Epidermal melanocyte (primary cell): ENCODE measurements at regions not wholly inside any gene's neighbourhood (a gene's known extent, or its start where the extent isn't known, plus 50 kb on each side); places are given as distances from the start of the nearest gene placed in this dataset.

ENCODE experiments used
- DNase-seq: peaks from one replicate; pipeline ENCODE4 v3.0.0; 2011; ENCODE audit warnings: low spot score; ENCODE audit not compliant: insufficient read length

DNA sequence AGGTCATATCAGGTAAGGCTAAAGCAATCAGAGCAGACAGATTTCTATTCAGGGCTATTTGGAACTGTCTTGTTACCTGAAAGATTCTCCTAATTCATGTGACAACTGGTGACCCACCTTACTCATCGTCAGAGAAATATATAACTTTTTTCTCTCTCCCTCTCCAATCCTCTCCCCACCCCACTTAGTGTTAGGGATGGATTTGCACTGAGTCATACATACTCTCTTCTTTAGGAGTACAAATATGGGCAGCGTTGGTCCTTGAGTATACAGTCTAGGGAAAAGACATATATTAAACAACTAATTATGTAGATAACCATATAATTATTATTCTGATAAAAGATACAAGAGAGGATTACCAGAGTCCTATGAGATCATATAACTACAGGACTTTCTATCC lies 246.3 kb downstream of the HHIPL2 start:
- no peak for DNase-seq

GRCh38 chr1:222299524-222299923 lies 248.4 kb downstream of the HHIPL2 start:
- no peak for DNase-seq

DNA sequence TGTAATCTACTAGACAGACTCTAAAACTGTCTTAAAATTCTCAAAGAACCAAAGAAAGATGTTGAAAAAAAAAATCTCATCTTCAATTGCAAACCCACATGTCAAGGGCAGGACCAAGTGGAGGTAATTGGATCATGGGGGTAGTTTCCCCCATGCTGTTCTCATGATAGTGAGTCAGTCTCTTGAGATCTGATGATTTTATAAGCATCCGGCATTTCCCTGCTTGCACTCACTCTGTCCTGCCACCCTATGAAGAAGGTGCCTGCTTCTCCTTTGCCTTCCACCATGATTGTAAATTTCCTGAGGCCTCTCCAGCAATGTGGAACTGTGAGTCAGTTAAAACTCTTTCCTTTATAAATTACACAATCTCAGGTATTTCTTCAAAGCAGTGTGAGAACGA lies 257.0 kb downstream of the HHIPL2 start:
- no peak for DNase-seq

DNA sequence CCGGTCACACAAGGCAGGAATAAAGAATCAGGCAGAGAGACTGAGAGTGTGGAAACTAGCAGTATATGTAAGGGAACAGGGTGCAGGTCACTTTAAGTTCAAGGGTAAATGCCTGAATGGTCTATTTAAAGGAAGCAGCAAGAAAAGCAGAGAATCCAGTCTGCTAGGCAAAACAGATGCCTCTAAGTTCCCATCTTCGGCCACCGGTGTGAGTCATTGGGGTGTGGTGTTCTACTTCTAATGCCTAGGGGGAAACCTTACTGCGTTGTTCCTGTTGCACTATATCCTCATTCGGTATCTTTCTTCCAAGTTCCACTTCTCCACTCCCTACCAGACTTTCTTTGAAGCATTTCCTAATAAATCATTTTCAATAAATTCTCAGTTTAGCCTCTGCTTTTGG lies 259.9 kb downstream of the HHIPL2 start:
- DNase-seq, result no peak

DNA sequence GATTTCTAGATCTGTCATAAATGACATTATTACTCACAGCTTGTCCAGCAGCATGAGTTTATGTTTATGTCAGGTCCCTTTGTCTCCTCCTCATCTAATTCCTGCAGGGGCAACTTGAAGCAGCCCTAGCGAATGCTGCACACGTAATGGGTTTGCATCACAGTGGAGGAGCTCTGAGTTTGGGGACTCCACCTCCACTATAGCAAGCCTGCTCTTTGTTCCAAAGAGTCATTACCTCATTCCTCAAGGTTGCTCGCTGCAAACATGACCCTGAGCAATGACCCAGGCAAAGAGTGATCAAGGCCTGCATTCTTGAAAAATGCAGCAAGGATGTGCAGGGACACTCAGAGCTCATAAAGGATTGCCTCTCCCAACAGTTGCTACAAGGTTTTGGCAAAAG lies 261.9 kb downstream of the HHIPL2 start:
- no peak for DNase-seq

- DNase-seq, result no peak
Observed at GRCh38 chr1:222285526-222285925, 262.4 kb downstream of the HHIPL2 start.

- DNase-seq, result no peak
Observed at GRCh38 chr1:222284466-222284865, 263.4 kb downstream of the HHIPL2 start.

DNA sequence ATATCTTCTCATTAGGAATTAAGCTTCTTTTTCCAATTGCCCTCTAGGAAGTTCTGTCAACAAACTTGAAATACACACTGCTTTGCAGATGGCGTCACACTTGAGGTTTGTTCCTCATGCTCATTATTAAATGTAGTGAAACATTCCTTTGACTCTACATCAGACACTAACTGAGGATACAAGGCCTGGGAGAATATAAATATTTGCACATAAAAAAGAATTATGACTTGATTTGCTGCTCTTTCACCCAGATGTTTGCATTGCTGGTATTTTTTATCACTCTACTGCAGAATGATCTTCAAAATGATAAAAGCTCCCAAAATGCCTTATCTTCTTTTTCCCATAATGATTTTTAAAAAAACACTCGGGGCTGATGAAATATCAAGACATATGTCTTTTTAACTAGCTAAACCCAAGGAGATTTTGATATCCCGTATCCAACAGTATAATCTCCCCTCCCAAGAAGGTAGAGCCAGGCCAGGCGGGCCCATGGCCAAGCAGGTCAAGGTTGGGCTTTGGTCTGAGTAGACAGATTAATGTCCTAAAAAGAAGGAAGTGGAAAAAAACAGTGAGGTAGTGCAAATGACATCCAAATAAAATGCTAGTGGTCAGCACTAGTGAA lies 264.6 kb downstream of the HHIPL2 start:
- DNase-seq, result peak; percentile 58

DNA sequence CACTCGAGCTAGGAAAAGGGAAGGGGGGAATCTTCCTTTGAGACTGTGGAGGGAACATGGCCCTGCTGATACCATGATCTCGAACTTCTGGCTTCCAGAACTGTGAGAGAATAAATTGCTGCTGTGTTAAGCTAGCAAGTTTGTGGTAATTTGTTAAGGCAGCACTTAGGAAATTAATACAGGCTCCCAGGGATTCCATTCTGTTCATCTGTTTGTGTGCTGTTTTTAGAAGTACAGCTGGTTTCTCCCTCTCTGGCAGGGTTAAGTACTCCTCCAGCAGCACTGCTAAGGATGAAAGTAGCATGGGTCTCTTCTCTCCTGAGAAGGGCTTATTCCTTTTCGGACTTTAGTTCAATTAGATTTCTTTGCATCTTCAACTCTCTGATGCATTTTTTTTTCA lies 268.3 kb downstream of the HHIPL2 start:
- no peak for DNase-seq

- no peak for DNase-seq
Observed at GRCh38 chr1:222278501-222278900, 269.4 kb downstream of the HHIPL2 start.

GRCh38 chr1:222275729-222276465 lies 272.0 kb downstream of the HHIPL2 start:
- no peak for DNase-seq

- DNase-seq, result no peak
Observed at GRCh38 chr1:222275001-222275728, 272.7 kb downstream of the HHIPL2 start.

DNA sequence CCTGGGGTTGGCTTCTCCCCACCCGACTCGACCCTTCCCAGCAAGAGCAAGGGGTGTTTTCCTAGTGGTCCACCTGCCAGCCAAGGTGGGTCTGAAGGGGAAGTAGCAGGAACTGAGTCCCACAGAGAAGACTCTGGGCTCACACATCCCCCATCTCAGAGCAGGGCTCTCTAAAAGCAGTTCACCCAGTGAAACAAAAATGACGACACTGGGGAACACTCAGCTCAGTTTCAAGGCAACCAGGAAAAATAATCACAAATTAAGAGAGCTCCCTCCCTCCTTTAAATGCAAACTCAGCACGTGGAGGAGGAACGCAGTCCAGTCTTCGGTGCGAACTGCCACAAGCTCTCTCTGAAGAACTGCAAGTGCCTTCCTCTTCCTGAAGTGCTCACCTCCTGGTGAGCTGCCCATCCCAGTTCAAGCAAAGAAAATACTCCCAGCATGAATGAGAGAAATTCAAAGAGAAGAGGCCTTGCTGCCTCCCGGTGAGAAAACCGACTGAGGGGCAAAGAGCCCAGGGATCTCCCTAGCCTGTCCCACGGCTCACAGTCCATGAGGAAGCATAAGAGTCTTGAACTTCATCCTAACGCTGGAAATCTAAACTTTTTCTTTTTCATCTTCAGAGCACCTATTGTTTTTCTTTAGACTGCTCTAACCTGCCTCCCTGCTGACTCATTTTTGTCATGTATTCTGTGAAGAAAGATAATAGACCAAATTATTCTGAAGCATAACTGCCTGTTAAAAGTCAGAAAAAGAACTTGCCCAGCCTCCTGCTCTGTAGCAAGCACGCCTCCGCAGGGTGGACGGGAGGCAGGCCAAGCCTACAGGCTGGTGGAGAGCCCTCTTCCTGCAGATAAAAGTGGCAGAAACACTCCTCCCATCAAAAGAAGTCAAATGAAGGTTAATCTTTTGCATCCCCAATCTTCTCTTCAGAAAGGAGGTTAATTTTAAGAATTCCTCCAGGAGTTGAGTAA lies 281.4 kb downstream of the HHIPL2 start:
- no peak for DNase-seq

- no peak for DNase-seq
Observed at GRCh38 chr1:222263791-222264190, 284.1 kb downstream of the HHIPL2 start.

DNA sequence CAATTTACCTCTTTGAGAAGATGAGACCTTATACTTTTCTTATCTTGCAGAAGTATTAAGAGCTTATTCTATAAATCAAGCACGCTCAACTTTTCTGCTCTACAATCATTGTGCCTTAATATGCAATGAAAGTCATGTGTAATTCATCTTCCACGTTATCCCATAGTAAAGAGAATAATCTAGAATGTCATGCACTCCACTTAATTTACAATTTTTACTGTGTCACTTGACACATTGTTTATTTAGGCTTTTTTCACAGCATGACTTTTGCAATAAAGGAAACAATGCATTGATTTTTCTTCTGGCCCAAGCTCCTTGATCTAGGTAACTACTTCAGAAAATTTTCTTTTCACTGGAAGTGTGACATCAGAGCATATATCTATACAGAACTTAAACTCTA lies 290.9 kb downstream of the HHIPL2 start:
- DNase-seq, result no peak

- DNase-seq, result no peak
Observed at GRCh38 chr1:222256058-222256457, 291.8 kb downstream of the HHIPL2 start.

DNA sequence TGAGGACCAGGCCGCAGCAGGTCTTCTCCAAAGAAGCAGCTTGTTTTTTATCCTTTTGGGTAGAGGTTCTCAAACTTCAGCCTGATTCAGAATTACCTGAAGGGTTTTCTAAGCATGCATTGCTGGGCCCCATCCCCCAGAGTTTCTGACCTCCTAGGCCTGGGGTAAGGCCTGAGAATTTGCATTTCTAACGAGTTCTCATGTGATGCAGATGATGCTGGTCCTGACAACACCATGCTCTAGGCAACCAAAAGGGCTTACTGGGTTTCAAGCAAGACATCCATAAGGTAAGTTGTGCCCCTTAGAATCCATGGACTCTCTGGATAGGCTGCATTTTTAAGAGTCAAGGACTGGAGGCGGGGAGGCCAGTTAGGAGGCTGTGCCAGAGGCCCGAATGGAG lies 295.1 kb downstream of the HHIPL2 start:
- no peak for DNase-seq

GRCh38 chr1:222251847-222252246 lies 296.1 kb downstream of the HHIPL2 start:
- DNase-seq, result no peak

DNA sequence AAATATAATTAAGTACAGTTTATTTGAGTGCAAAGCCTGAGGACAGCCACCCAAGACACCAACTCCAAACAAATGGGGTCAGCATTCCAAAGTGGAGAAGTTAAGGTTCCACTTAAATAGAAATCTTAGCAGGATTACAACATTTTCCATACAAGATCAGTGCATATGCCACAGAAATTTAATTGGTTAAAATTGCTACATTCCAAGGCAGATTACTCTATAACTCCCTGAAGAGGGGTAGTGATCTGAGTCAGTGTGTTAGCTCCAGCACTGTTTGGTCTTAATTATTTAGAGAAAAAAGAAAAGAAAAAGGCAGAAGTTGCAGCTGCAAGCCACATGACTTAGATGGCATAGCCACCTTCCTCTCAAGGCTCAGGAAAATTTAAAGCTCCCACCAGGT lies 297.5 kb downstream of the HHIPL2 start:
- DNase-seq, result peak; percentile 21

- DNase-seq, result no peak
Observed at GRCh38 chr1:222247811-222248310, 300.0 kb downstream of the HHIPL2 start.

DNA sequence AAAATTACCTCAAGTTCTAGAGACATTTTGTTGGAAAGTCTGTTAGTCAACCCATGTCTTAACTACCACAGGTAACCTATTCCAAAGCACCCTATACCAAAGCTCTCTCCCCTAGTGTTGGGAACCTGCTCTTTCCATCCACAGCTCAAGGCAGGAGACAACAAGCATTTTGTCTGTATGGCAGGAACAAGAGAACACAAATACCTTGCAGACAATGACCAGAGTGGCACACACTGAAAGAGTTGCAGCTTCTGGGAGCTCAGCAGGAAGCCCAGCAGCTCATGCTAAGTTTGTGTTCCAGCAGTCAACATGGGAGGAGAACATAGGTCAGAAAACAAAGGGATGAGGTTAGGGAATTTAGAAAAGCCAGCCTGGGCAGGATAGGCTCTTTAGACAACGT lies 300.8 kb downstream of the HHIPL2 start:
- DNase-seq, result no peak
